Neutrophil (primary cell): ENCODE measurements at regions not wholly inside any gene's neighbourhood (a gene's known extent, or its start where the extent isn't known, plus 50 kb on each side); places are given as distances from the start of the nearest gene placed in this dataset.

Source experiments
- H3K27ac ChIP-seq: fragments of 200-600 bp; sonication (generic); 2 replicates; pipeline ENCODE4 v1.5.1; 2016; ENCODE audit warnings: mild to moderate bottlenecking, moderate library complexity
- H3K27me3 ChIP-seq: fragments of 200-600 bp; sonication (generic); 2 replicates; pipeline ENCODE4 v1.6.0; 2016; ENCODE audit warnings: mild to moderate bottlenecking
- H3K36me3 ChIP-seq: fragments of 200-600 bp; sonication (generic); 2 replicates; pipeline ENCODE4 v1.5.1; 2017
- H3K4me1 ChIP-seq, 2 experiments: fragments of 200-600 bp in 1 of 2; sonication (generic) in 1 of 2; 1 replicate in 1 of 2; 2 replicates in 1 of 2; pipeline versions ENCODE4 v1.5.1 to v1.6.1; 2013 to 2016; ENCODE audit warnings: low read depth in 1 of 2, low read length in 1 of 2, mild to moderate bottlenecking in 1 of 2, moderate library complexity in 1 of 2; ENCODE audit not compliant: control insufficient read depth in 1 of 2, insufficient read depth in 1 of 2
- H3K4me3 ChIP-seq, 2 experiments: fragments of 200-600 bp in 1 of 2; sonication (generic) in 1 of 2; 1 replicate in 1 of 2; 2 replicates in 1 of 2; pipeline ENCODE4 v1.5.1; 2013 to 2016; ENCODE audit warnings: low read depth in 1 of 2, low read length in 1 of 2, mild to moderate bottlenecking in 1 of 2, moderate library complexity in 1 of 2
- H3K9me3 ChIP-seq: fragments of 200-600 bp; sonication (generic); 2 replicates; pipeline ENCODE4 v1.5.1; 2016
- TF ChIP-seq, protein P1 (sequence below): fragments of 200-600 bp; sonication (generic); IDR thresholded peaks from 2 replicates; pipeline ENCODE4 v1.5.1; 2016; ENCODE audit warnings: antibody characterized with exemption

GRCh38 chrX:68950937-68951336 is 122.1 kb downstream of the EFNB1 start:
- TF ChIP-seq, protein P1, sequence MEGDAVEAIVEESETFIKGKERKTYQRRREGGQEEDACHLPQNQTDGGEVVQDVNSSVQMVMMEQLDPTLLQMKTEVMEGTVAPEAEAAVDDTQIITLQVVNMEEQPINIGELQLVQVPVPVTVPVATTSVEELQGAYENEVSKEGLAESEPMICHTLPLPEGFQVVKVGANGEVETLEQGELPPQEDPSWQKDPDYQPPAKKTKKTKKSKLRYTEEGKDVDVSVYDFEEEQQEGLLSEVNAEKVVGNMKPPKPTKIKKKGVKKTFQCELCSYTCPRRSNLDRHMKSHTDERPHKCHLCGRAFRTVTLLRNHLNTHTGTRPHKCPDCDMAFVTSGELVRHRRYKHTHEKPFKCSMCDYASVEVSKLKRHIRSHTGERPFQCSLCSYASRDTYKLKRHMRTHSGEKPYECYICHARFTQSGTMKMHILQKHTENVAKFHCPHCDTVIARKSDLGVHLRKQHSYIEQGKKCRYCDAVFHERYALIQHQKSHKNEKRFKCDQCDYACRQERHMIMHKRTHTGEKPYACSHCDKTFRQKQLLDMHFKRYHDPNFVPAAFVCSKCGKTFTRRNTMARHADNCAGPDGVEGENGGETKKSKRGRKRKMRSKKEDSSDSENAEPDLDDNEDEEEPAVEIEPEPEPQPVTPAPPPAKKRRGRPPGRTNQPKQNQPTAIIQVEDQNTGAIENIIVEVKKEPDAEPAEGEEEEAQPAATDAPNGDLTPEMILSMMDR, result no peak
- H3K4me1 ChIP-seq, result no peaks in the 10 kb centered on the region

GRCh38 chrX:68947882-68948605 is 119.2 kb downstream of the EFNB1 start:
- Histone ChIP-seq H3K27me3 (peaks cover 2% of the 10 kb centered on the region), H3K27ac (no peak overlapping the region), H3K9me3 (no peaks in the 10 kb centered on the region), H3K36me3 (no peaks in the 10 kb centered on the region), H3K4me1 (no peaks in the 10 kb centered on the region), H3K4me3 (no peak overlapping the region)
- TF ChIP-seq, protein P1, result no peak

More at GRCh38 chrX:68950937-68951336, 122.1 kb downstream of the EFNB1 start:
- Histone ChIP-seq H3K27ac (no peak overlapping the region), H3K9me3 (no peaks in the 10 kb centered on the region), H3K36me3 (no peaks in the 10 kb centered on the region), H3K4me3 (no peak overlapping the region), H3K27me3 (peaks cover 5% of the 10 kb centered on the region)

DNA sequence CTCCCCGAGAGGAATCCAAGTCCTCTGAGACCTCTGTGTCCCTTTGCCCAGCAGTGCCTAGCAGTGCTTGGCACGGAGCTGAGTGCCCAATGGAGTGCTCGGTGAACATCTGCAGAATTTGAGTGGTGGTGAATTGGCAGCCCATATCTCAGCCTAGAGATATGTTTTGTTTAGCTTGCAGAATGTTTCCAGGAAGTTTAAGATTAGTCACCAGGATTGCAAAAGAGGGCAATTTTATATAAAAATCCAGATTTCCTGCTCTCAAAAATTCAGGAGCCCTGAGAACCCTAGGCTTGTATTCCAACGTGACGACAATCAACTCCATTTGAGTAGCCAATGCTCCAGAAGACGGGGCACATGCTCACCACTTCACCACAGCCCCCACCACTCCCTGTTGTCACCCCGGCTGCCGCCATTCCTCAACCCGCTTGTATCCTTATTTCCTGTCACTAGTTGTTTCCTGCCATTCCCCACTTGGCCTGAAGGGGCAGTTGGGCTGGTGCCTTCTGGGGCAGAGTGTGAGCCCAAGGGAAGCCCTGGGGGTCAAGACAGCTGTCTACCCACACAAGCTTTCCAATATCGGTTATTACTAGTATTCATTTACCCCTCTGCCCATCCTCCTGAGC is 116.9 kb downstream of the EFNB1 start:
- Histone ChIP-seq H3K9me3 (no peaks in the 10 kb centered on the region), H3K27me3 (no peaks in the 10 kb centered on the region), H3K27ac (no peak overlapping the region)

GRCh38 chrX:68945081-68945602 is 116.3 kb downstream of the EFNB1 start:
- Histone ChIP-seq H3K4me1 (no peaks in the 10 kb centered on the region), H3K9me3 (no peaks in the 10 kb centered on the region), H3K4me3 (no peak overlapping the region), H3K27ac (no peak overlapping the region), H3K27me3 (no peaks in the 10 kb centered on the region), H3K36me3 (no peaks in the 10 kb centered on the region)
- TF ChIP-seq, protein P1, result no peak

More for the DNA sequence above, 116.9 kb downstream of the EFNB1 start:
- TF ChIP-seq, protein P1, result no peak
- Histone ChIP-seq H3K4me1 (no peaks in the 10 kb centered on the region), H3K36me3 (no peaks in the 10 kb centered on the region), H3K4me3 (no peak overlapping the region)

DNA sequence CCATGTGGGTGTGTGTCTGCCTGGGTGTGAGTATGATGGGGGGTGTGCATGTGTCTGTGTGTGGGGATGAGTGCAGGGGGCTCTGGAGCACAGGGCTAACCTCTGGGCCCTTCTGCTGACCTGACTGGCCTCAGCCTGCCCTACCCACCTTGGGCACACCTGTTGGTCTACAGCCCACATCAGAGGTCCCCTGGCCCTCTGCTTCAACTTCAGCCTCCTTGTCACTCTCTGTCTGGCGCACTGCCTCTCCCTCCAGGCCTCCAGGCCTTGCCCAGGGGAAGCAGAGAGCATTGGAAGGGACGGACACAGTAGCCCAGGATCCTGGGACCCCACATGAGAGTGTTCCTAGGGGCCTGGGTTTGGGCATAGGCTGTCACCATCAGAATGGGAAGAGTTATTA is 115.4 kb downstream of the EFNB1 start:
- H3K27me3 ChIP-seq, result no peaks in the 10 kb centered on the region
- no peaks in the 10 kb centered on the region for H3K9me3 ChIP-seq
- TF ChIP-seq, protein P1, result no peak

More for the DNA sequence above, 115.4 kb downstream of the EFNB1 start:
- no peaks in the 10 kb centered on the region for H3K4me1 ChIP-seq
- no peaks in the 10 kb centered on the region for H3K36me3 ChIP-seq
- no peak overlapping the region for H3K27ac ChIP-seq
- H3K4me3 ChIP-seq, result no peak overlapping the region
